Stimulated activated CD4-positive, alpha-beta T cell treated with anti-CD3 and anti-CD28 coated beads, Interleukin-1b, Interleukin-23, amount 100 ng/mL, for 24 hours (primary cell): ENCODE measurements at regions not wholly inside any gene's neighbourhood (a gene's known extent, or its start where the extent isn't known, plus 50 kb on each side); places are given as distances from the start of the nearest gene placed in this dataset.

Experiments
- DNase-seq, 4 experiments: peaks; one replicate each; pipeline ENCODE4 v3.0.0-alpha.2; 2020; ENCODE audit warnings: low read depth in 4 of 4, low spot score in 1 of 4

DNA sequence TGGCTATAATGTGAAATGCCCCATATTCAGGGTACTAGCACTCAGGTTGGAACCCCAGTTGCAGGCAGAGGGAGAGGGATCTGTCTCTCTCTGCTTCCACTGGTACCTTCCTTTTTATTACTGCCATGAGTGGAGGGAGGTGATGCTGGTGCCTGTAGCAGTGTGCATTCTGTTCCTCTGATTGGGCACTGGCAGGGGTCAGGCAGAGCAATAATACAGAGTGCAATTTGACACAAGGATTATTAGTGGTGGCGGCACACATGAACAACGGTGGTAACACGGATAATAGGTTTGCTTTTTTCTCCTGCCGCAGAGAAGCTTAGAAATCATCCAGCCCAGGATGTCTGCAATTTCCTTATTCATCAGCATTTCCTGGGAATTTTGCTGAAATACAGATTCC lies 525.7 kb downstream of the SLC4A3 start:
- no peak for DNase-seq

- DNase-seq = no peak
Observed at GRCh38 chr2:220154304-220154703, 526.9 kb downstream of the SLC4A3 start.

DNA sequence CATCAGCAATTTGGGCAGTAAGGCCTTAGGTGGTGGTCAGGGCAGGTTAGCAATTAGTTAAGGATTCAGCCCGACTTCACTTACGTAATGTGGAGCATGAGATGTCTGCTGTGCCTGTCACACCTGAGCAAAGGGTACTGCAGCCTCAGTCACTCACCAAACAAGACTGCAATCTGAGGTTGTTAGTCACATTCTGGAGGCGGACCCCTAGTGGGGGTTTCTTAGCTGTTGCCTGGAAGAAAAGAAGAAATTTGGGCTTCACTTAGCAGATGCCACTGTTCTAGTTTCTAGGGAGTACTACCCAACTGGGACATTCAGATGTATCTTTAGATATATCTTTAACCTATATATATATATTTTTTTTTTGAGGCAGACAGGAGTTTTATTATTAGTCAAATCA lies 529.9 kb downstream of the SLC4A3 start:
- DNase-seq = no peak

DNA sequence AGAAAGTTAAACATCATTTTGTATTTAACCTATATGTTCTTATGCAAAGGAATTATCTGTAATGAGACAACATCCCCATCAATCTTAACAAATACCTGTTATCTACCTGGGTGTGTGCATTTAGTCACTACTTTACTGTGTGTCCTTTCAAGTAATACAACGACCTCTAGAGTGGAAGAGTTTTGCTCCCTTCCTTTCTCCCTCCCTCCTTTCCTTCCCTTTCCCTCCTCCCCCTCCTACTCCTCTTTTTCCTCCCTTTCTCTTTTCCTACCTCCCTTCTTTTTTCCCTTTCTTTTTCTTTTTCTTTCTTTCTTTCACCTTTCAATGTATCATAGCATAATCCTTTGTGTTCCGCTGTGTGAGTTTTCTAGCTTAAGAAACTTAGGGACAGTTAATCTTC lies 532.3 kb downstream of the SLC4A3 start:
- DNase-seq = no peak

DNA sequence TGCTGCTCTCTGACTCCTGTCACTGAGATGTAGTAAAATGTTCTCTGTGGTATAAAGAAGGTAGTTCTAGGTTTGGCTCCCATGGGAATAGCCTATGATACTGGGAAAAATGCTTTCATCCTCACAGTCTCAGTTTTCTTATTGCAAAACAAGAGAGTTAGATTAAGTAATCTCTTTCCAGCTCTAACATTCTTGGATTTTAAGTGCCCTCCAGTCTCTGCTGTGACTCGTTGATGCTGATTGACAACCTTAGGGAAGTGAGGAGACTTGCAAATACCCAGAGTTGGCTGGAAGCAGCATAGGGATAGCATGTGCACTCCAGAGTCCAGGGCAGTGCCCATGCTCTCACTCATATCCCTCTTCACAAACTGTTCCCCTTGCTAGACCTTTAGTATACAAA lies 534.9 kb downstream of the SLC4A3 start:
- no peak for DNase-seq

DNA sequence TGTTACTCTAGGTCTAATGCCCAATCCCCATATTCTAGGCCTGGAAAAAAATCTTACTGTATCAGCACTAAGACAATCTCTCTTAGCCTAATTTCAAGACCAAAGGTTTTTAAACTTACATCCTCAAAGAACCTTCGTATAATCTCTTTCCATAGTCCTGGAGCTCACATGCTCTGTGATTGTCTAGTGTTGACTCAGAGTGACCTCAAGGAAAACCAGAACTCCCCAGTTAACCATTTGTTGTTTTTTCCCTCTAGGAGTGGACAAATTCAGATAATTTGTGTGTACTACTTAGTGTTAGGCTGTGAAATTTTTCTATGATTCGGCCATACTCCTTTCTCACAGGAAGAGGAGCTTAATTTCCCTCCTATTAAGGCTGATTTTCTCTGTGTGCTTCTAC lies 536.1 kb downstream of the SLC4A3 start:
- DNase-seq = no peak

- DNase-seq = no peak
Observed at GRCh38 chr2:220165401-220165800, 538.0 kb downstream of the SLC4A3 start.

DNA sequence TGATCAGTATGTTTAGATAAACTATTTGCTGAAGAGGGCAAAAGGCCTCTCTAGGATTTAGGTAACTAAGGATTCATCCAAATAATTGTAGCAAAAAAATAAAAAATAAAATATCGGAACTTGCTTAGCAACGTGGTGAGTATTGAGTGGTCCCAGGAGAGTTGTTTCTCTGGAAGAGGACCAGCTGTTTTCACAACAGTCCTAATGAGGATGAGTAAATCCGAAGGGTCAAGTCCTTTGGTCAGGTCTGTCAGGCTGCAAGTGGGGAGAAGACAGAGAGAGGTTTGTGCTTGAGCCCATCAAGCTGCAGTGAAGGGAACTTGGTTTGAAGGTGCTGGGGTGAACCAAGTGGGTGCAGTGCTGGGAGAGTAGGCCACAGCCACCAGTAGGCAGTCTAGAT lies 539.2 kb downstream of the SLC4A3 start:
- DNase-seq = no peak

DNA sequence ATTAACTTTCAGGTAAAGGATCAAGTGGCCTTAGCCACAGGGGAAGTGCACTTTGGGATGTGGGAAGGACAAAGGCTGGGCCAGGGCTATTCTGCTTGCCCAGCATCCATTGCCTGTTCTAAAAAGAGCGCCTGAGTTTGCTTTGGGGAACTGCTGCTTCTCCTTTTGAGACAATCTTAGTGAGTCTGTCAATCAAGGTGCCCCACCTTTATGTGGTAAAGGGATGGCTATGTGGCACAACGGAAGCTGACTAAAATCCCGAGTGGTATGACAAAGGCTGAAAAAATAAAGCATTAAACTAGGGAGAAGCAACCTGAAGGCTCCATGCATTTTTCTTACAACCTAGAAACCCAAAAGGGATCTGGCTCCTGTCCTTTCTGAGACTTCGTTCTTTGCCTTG lies 540.5 kb downstream of the SLC4A3 start:
- no peak for DNase-seq

DNA sequence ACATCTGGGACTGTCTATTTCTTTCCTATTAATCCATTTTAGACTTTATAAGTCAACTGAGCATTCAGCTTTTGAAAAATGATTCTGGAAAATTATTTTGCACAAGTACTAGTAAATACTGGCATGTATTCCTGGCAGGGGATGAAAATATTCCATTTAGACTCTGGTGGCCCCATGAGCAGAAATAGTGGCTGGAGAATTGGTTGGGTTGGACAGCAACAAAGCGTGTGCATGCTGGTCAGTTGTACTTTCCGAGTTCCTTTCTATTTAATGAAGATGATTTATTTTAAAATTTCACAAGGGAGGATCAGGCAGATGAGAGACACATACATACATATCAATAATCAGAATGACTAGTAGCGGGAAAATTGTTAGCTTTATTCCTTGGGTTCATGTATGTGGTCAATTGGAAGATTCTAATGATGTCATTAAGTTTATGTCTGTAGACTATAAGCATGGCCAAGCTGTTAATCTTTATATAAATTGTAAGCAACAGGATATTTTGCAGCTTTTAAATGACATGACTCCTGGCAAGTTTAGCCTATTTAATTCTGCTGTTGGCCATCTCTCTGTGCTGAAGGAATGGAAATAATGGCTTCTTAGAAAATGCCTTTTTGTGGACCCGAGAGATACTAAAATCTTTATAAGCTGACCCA lies 541.6 kb downstream of the SLC4A3 start:
- DNase-seq = no peak

- no peak for DNase-seq
Observed at GRCh38 chr2:220174826-220175225, 547.4 kb downstream of the SLC4A3 start.

GRCh38 chr2:220175967-220176366 lies 548.5 kb downstream of the SLC4A3 start:
- no peak for DNase-seq

DNA sequence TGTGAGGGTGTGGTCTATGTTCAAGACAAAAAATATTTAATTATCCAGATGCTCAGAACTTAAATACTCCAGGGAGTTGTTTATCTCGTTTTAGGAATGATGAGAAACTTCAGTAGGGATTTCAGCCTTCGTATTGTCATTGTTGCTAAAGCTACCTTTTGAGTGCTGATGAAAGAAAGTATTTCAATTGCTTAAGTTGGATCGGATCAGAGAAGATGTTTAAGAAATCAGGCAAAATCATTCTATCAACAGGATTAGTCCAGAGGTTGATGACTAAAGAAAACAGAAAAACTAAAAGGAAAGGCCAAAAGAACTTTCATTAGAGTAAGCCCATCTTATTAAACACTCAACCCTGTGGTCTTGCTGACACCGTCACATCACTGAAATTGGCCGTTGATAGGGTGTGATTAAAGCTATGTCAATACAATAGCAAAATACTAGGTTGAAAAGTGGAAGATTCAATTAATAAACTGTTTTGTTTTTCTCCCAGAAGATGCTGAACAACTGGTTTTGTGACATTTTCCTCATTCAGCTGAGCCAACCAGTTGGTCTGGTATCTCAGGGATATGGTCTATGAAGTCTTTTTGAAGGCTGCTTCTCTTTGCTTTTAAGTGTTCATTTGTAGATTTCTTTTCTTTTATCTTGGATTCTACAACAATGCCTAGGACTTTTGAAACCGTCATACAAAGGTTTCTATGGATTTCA lies 551.7 kb downstream of the SLC4A3 start:
- DNase-seq = no peak

DNA sequence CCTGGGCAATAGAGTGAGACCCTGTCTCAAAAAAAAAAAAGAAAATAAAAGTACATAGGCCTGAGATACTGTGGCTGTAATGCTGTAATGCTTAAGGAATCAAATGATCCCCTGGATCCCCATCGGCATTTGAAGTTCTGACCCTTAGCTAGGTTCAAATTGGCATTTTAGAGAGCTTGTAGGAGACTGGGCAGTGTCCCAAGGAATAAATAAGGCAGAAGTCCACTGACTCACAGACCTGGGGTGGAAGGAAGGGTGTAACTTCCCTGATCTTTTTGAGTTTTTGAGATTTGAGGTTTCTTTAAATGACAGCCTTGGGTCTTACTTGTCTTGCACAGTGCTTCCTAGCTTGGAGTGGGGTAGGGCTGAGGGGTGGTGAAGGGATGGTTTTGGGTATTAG lies 553.7 kb downstream of the SLC4A3 start:
- DNase-seq = no peak

GRCh38 chr2:220182790-220183189 lies 555.4 kb downstream of the SLC4A3 start:
- no peak for DNase-seq

GRCh38 chr2:220185766-220186305 lies 558.4 kb downstream of the SLC4A3 start:
- no peak for DNase-seq

DNA sequence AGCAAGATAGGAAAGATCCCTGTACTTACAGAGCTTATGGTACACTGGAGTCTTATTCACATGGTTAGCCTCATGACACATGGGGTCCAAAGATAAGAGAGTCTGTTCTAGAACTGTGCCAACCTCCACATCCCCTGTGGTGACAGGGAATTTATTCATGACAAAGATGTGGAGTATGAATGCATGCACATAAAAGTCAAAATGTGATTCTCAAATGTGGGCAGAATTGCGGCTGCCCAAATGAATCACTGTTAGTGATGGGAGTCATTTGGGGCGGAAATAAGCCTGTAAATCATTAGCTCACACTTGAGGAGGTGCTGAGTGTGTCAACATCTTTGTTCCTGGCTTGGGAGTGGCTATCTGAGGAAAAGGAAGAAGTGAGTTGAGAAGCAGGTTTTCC lies 560.6 kb downstream of the SLC4A3 start:
- DNase-seq = no peak

GRCh38 chr2:220191031-220191430 lies 563.6 kb downstream of the SLC4A3 start:
- no peak for DNase-seq

DNA sequence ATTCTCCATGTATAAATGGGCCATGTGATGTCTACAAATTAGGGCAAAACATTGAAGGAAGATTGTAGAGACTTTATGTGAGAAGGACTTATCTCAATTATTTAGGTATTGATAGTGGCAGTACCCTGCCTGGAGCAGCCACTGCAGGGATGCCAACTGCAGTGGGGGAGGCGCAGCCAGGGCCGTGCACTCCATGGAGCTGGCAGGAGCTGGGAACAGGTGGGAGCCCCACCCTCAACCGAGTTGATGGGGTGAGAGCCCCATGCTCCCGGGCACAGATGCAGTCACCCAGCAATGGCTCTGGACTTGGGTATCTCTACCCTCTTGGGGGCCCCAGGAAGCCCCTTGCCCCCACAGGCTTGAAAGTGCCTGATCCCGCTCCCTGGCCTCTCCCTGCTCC lies 564.3 kb downstream of the SLC4A3 start:
- DNase-seq = no peak

- DNase-seq = no peak
Observed at GRCh38 chr2:220192994-220193753, 565.7 kb downstream of the SLC4A3 start.

DNA sequence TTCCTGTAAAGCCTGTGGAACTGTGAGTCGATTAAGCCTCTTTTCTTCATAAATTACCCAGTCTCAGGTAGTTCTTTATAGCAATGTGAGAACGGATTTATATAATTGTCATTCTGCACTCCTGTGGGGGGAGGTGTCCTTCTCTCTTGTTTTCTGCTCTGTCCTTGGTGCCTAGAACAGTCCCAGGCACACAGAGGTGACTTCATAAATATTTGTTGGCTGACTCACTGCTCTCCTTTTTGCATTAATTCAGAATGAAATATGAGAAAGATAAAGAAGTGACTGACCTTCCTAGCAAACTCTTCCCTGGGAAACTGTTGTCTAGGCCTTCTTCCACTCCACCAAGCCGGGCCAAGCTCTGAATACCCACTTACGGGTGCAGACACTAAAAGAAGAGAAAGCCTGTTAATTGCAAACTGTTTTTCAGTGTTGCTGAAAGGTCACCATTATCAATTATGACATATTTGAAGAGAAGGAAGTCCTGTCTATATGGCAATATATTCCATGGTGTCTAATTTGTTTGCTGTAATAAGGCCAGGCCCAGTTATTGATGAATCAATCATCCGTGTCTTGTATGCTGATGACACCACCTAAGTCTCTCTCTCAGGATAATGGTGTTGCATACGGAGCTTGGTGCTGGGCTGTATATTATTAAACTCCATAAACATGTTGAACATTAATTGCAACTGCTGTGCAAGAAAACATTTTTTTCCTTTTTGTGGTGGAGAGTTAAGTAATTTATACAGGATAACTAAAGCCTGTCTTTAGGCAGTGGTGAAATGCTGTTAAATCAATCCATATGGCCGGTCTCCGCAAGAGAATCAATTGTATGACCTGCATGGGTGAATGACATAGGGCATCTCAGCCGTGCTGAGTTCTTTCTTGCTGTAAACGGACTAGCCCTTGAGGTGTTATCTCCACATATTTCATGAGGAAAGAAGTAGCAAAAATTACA lies 567.5 kb downstream of the SLC4A3 start:
- no peak for DNase-seq
